HFF-Myc (cell line): ENCODE measurements at regions not wholly inside any gene's neighbourhood (a gene's known extent, or its start where the extent isn't known, plus 50 kb on each side); places are given as distances from the start of the nearest gene placed in this dataset.

Source experiments
- DNase-seq: peaks from one replicate; pipeline ENCODE4 v3.0.0-alpha.2; 2011; ENCODE audit warnings: low read depth; ENCODE audit errors: extremely low read depth
- H3K4me3 ChIP-seq: replicated peaks from 2 replicates; pipeline ENCODE4 v1.5.1; 2011; ENCODE audit warnings: low read depth, mild to moderate bottlenecking, control low read depth, low read length
- TF ChIP-seq, protein P1 (sequence below): IDR thresholded peaks from 2 replicates; pipeline ENCODE4 v1.5.1; 2012; ENCODE audit warnings: mild to moderate bottlenecking, low read depth, low read length, control low read depth; ENCODE audit errors: missing control alignments

DNA sequence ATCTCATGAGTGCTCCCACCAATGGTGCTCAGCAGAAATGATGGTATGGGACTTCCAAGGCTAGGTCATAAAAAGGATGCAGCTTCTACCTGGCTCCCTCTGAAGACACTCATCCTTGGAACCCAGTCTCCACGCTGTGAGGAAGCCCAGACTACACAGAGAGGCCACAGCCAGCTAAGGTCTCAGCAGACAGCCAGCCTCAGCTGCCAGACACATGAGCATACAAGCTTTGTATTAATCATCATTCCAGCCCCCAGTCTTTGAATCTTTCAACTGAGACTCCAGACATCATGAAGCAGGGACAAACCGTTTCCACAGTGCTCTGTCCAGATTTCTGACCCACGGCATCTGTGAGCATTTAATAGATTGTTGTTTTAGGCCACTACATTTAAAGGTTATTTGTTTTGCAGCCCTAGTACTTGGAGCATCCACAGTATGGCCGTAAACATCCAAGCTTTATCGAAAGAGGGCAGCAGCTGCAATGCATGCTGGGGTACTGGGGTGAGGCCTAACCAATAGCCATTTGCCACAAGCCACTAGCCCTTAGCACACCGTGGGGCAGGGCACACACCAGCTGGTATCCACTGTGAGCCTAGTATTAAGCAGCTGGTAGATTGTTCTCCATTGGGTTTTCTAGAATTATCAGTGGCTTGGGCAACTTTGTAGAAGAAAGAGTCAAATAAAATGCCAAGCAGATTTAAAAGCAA is 449.1 kb downstream of the BCOR start:
- TF ChIP-seq, protein P1, sequence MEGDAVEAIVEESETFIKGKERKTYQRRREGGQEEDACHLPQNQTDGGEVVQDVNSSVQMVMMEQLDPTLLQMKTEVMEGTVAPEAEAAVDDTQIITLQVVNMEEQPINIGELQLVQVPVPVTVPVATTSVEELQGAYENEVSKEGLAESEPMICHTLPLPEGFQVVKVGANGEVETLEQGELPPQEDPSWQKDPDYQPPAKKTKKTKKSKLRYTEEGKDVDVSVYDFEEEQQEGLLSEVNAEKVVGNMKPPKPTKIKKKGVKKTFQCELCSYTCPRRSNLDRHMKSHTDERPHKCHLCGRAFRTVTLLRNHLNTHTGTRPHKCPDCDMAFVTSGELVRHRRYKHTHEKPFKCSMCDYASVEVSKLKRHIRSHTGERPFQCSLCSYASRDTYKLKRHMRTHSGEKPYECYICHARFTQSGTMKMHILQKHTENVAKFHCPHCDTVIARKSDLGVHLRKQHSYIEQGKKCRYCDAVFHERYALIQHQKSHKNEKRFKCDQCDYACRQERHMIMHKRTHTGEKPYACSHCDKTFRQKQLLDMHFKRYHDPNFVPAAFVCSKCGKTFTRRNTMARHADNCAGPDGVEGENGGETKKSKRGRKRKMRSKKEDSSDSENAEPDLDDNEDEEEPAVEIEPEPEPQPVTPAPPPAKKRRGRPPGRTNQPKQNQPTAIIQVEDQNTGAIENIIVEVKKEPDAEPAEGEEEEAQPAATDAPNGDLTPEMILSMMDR, result no peak
- DNase-seq, result no peak

DNA sequence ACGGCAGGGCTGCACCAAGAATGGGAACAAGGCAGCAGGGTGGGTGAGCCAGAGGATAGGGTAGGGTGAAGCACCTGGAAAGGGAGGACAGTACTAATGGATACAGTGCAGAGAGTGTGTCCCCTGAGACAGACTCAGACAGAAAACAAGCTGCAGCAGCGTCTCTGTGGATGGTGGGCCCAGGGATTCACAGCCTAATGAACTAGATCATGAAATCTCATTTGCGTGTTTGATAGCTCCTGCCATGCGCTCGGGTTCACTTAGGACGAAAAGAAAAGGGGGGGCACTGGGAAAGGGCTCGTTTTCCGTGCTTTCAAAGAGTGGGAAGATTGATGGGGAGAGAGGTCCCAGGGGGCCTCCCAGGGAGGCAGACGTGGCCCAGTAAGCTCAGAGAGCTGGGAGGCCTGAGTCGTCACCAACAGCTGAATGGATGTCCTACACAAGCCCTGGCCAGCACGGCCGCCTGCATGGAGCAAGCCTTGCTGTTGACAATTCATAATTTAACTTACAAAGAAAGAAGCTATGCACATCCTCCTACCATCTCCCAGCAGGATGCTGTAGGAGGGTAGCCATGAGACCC is 446.9 kb downstream of the BCOR start:
- no peak for DNase-seq
- TF ChIP-seq, protein P1, result no peak
- no peak overlapping the region for H3K4me3 ChIP-seq

More for the DNA sequence above, 449.1 kb downstream of the BCOR start:
- H3K4me3 ChIP-seq, result no peak overlapping the region

DNA sequence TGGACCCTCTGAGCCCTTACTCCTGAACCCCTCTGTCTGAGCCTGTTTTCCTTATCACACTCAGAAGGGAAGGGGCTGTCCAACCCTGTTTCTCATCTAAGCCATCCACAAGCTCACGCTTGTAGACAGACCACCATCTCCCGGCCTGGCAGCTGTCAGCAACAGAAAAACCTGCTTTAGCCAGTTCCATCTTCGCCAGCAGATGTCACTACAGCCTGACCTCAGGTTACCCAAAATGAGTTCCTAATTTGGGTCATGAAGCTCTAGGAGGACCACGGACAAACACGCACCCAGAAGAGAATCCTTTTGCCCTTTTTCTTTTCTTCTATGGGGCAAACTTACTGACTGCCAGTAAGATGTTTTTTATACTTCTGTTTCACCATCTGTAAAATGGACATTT is 445.4 kb downstream of the BCOR start:
- TF ChIP-seq, protein P1, result peak; percentile 41
- no peak overlapping the region for H3K4me3 ChIP-seq
- no peak for DNase-seq

DNA sequence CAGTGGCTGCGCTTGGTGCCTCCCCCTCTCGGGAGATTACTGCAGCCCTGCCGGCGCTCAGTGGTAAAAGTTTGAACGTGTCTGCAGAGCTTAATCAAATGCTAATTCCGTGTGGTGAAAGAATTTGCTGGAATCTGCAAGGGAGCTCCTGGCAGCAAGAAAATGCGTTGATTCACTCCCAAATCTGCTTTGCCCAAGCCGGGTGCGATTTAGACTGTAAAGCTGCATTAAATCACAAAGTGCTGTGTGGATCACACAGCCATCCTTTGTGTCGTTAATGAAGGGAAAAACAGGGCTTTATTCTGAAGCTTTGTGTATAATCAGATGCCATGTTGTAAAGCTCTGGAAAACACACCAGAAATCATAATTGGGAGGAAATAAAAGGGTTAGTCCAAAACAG is 444.1 kb downstream of the BCOR start:
- H3K4me3 ChIP-seq, result no peak overlapping the region
- DNase-seq, result no peak
- TF ChIP-seq, protein P1, result no peak

DNA sequence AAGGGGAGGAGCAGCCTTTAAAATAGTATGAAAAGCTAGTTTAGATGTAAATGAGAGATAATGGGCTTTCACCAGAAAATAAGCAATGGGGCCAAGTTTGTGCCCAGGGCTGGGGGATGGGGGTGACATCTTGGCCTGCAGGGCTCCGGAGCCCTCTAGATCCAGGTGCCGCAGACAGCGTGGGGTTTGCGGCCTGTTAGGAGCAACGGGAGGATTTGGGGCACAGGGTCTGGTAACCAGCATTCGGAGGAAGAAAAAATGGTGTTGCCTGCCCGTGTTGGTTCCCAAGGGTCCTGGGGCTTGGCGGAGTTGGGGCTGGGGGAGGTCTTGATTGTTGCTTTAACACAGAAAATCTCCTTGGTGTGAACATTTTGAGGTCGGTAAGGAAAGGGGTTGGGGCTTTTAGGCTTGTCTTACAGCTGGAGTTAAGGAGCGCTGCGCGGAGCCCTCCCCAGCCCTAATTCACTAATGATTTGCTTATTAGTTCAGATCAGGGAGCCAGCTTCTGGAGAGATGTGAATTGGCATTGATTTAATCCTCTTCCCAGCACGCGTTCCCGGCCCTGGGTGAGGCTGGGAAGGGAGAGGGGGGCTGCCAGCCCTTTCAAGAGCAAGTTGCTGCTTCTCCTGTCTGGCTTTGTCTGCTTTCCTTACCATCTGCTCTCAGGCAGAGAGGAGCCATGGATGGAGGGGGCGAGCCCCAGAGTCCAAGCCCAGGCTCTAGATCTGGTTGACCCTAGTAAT is 443.4 kb downstream of the BCOR start:
- TF ChIP-seq, protein P1, result no peak
- no peak overlapping the region for H3K4me3 ChIP-seq

DNA sequence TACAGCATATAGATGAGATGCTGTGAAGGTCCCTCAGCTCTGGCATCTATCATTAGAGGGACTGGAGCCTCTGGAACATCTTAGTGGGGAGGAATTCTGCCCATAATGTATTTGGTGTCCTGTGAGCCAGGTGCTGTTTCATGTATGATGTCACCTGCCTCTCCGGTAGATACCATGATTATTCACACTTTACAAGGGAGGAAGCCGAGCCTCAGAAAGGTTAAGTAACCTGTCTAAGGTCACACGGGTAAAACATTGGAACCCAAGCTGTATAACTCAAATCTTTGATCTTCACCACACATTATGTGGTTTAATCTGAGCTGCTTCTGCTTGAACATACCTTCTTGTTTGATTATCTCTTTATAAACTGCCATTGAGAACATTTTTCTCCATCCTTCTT is 442.8 kb downstream of the BCOR start:
- H3K4me3 ChIP-seq, result no peak overlapping the region
- TF ChIP-seq, protein P1, result no peak
- no peak for DNase-seq

More for the DNA sequence above, 443.4 kb downstream of the BCOR start:
- DNase-seq, result no peak
